DOHH2 (cell line): ENCODE measurements at regions not wholly inside any gene's neighbourhood (a gene's known extent, or its start where the extent isn't known, plus 50 kb on each side); places are given as distances from the start of the nearest gene placed in this dataset.

Source experiments
- EZH2phosphoT487 ChIP-seq: fragments of 200-600 bp; sonication (generic); IDR thresholded peaks from 2 replicates; pipeline ENCODE4 v1.6.1; 2017; ENCODE audit warnings: borderline replicate concordance, mild to moderate bottlenecking, antibody characterized with exemption, low read length, moderate library complexity, mixed read lengths
- TF ChIP-seq, protein P1 (sequence below): fragments of 200-600 bp; sonication (generic); IDR thresholded peaks from one replicate; pipeline ENCODE4 v1.5.1; 2014; ENCODE audit warnings: antibody characterized with exemption, mild to moderate bottlenecking, low read depth, low read length; ENCODE audit not compliant: poor library complexity, severe bottlenecking

DNA sequence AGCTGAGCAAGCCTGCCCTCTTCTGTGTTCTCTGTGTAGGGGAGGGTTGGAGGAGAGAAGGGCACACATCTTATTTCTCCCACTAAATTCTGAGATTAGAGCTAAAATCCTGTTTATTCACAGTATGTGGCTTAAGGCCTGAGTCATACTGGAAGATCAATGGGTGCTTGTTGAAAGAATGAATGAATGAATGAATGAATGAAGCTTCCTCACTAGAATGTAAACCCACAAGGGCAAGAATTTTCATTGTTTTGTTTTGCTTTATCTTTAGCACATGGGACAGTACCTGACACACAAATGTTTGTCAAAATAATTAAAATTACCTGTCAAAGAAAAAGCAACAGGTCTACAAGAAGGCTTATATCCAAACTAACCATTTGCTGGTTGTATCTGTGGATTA, 50.6 kb upstream of the PAK1 start:
- TF ChIP-seq, protein P1, sequence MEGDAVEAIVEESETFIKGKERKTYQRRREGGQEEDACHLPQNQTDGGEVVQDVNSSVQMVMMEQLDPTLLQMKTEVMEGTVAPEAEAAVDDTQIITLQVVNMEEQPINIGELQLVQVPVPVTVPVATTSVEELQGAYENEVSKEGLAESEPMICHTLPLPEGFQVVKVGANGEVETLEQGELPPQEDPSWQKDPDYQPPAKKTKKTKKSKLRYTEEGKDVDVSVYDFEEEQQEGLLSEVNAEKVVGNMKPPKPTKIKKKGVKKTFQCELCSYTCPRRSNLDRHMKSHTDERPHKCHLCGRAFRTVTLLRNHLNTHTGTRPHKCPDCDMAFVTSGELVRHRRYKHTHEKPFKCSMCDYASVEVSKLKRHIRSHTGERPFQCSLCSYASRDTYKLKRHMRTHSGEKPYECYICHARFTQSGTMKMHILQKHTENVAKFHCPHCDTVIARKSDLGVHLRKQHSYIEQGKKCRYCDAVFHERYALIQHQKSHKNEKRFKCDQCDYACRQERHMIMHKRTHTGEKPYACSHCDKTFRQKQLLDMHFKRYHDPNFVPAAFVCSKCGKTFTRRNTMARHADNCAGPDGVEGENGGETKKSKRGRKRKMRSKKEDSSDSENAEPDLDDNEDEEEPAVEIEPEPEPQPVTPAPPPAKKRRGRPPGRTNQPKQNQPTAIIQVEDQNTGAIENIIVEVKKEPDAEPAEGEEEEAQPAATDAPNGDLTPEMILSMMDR: no peak
- TF ChIP-seq EZH2phosphoT487: no peak
